GM19239 (cell line): ENCODE measurements at regions not wholly inside any gene's neighbourhood (a gene's known extent, or its start where the extent isn't known, plus 50 kb on each side); places are given as distances from the start of the nearest gene placed in this dataset.
"Not testable (repeated sequence)": the region's sequence is repeated elsewhere in the genome, so short reads cannot be mapped to it uniquely, and the experiment has no call there.

ENCODE experiments used
- DNase-seq: peaks from one replicate; pipeline ENCODE4 v3.0.0; 2011; ENCODE audit warnings: low spot score; ENCODE audit not compliant: insufficient read length
- FAIRE-seq: peaks from 2 replicates; lab custom pipeline; 2011; peaks lifted over from hg19 to GRCh38; lab: Jason Lieb, UNC

DNA sequence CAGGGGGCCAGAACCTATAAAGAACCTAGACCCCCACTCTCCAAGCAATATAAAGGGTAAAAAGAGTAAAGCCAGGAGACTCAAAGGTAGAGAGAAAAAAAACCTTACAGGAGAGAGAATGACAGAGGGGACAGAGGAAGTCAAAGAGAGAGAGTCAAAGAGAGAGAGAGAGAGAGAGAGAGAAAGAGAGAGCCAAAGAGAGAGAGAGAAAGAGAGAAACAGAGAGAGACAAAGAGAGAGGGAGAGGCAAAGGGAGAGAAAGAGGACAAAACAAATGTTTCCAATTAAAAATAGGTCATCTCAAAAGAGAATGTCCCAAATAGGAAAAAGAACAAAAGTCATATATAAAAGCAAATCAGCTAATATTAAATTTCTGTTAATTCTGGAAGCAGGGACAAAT, 251.5 kb downstream of the DPY19L2 start:
- no peak for FAIRE-seq
- DNase-seq, result no peak

DNA sequence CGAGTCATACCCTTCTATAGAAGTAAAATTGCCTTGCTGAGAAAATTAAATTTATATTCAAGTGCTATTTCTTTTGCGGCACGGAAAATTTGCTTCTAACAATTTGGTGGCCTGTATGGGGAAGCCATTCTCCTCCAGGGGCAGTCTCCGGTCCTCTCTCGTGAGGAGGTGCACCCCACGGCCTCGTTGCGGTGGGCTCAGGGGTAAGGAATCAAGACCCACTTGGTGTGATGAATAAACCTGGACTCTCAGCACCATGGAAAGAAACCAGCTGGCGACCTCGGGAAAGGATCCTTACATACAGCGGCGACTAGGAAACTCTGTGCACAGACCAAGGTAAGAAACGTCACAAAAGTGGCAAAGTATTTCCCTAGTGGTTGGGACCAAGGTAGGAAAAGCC, 252.9 kb downstream of the DPY19L2 start:
- FAIRE-seq (no peak), DNase-seq (no peak)

DNA sequence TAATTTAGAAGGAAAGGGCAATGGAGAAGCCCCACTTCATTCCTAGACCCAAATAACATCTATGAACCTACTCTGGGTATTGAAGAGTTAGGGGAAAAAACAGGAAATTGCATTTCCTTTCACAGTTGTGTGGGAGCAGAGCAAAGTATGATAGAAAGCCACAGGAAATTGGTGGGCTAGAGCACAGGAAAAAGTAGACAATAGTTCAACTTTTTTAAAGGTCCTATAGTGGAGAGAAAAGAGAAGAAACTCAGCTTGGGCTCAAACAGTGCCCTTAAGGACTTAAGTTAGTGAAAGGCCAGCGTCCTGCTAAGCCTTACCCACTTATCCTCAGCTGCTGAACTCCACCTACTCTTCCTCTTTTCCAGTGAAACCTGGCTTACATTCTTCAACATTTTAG, 258.1 kb downstream of the DPY19L2 start:
- FAIRE-seq, result no peak

DNA sequence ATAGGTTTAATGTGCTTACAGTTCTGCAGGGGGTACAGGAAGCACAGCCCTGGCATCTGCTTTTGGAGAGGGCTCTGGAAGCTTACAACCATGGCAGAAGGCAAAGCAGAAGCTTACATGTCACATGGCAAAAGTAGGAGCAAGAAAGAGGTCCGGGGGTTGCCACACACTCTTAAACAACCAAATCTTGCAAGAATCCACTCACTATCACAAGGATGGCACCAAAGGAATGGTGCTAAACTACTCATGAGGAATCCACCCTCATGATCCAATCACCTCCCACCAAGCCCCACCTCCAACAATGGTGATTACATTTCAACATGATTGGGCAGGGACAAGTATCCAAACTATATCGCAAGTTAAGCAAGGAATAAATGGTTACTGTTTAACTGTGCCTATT, 255.8 kb upstream of the AVPR1A start:
- DNase-seq (no peak), FAIRE-seq (no peak)

More for the DNA sequence above, 258.1 kb downstream of the DPY19L2 start:
- no peak for DNase-seq

DNA sequence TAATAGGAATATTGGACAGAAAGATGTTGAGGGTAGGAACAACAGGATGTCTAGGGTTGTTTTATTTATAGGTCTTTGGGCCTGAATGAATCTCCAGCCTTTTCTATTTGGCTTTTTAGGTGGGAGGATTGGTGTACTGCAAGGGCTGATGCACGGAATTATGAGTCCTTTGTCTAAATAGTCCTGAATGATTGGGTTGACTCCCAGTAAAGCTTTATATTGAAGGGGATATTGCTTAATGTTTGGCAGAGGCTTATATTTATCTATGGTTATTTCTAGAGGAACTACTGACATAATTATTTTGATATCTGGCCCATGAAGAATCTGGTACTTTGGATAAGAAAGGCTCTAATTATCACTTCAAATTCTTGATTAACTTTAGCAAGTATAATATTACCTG, 253.6 kb upstream of the AVPR1A start:
- DNase-seq (no peak), FAIRE-seq (no peak)

DNA sequence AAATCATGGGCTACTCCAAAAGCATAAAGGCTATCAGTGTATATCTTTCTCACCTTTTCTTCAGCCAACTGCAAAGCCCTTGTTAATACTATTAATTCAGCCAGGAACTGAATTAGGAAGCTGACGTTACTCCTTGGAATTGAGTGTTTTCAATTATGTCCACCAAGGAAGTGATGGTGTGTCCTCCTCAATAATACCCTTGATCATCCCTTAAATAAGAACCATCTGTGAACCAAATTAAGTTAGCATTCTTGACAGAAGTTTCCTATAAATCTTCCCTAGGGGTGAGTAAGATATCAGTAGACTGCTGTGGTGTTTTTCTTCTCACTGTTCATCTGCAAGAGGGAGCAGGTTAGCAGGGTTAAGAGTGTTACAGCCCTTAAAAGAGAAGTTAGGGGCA, 252.3 kb upstream of the AVPR1A start:
- DNase-seq (no peak), FAIRE-seq (no peak)

GRCh38 chr12:63400718-63401117, 249.7 kb upstream of the AVPR1A start:
- DNase-seq (no peak), FAIRE-seq (no peak)

DNA sequence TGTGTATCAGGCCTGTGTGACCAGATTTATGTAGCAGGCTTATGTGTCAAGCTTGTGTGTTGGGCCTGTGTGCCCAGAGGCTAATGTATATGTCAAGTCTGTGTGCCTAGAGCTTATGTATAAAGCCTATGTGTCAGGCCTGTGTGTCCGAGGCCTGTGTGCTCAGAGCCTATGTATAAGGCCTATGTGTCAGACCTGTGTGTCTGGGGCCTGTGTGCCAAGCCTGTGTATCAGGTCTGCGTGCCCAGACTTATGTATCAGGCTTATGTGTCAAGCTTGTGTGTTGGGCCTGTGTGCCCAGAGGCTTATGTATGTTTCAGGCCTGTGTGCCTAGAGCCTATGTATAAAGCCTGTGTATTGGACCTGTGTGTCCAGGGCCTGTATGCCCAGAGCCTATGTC, 249.3 kb upstream of the AVPR1A start:
- DNase-seq (no peak), FAIRE-seq (no peak)

GRCh38 chr12:63397807-63398206, 246.8 kb upstream of the AVPR1A start:
- FAIRE-seq, result no peak
- no peak for DNase-seq

DNA sequence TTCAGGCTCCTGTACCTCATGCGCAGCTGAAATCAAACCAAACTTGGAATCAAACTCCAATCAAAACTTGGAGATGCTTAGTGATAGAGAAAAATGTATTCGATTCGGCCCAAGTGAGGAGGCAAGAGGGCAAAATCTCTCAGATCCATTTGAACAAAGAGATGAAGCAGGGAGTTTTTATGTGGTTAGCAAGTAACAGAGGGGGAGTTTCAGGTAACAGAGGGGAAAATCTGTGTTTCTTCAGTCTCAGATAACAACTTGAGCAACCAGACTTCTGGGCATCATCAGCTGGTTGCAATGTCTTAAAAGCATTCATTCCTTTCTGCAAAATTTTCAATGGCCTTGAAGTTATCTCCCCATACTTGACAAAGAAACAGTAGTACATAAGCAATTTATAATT, 245.1 kb upstream of the AVPR1A start:
- FAIRE-seq (no peak), DNase-seq (no peak)

DNA sequence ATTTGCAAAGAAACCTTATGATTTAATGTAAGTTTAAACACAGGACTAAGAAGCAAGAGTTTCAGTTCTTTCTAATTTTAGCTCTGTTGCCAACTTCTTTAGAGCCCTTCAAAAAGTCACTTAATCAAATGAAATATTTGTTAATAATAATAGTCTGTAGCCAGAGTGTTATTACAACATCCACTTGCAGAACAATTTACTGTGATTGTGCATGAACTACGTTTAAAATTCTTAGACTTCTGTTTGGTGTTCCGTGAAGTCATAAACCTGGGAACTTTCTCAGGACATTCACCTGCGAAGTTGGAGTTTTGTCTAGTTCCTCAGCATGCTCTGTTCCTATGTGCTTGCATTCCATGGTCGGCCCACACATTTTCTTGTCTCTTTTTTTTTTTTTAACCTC, 244.0 kb upstream of the AVPR1A start:
- no peak for FAIRE-seq

GRCh38 chr12:63394349-63394748, 243.3 kb upstream of the AVPR1A start:
- DNase-seq (no peak), FAIRE-seq (no peak)

More for the DNA sequence above, 244.0 kb upstream of the AVPR1A start:
- no peak for DNase-seq

DNA sequence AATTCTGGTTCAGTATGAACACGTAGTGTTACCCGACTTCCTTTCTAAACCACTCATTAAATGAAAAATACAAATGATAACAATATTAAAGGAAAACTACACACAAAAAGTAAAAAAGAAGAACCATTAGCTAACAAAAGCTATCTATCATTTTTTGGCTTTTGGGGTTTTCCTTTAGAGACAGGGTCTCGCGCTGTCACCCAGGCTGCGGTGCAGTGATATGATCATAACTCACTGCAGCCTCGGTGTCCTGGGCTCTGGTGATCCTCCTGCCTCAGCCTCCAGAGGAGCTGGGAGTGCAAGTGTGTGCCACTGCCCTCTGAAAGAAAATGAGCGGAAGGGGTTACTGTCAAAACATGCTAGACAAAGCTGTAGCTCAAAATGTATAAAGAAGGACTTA, 238.2 kb upstream of the AVPR1A start:
- FAIRE-seq (no peak), DNase-seq (no peak)

DNA sequence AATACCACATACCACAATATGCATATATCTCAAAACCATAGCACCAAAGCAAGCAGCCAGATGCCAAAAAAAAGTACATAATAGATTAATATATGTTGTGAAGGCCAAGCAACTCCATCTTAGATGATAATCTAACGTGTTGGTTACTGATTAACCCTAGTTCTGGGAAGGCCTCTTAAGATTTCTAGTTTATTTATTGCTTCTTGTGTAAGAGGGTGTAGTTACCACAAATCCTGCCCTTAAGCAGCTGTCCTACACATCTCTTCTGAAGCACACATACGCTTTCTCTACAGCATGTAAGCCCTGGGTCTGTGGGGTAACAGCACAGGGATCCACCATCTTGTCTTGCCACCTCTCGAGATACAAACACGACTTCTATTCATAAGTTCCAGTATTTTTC, 236.8 kb upstream of the AVPR1A start:
- DNase-seq (no peak), FAIRE-seq (no peak)

GRCh38 chr12:63382930-63383329, 231.9 kb upstream of the AVPR1A start:
- no peak for DNase-seq
- no peak for FAIRE-seq

GRCh38 chr12:63362791-63363190, 211.8 kb upstream of the AVPR1A start:
- FAIRE-seq, result no peak

GRCh38 chr12:63362166-63362565, 211.2 kb upstream of the AVPR1A start:
- DNase-seq, result no peak
- no peak for FAIRE-seq

More at GRCh38 chr12:63362791-63363190, 211.8 kb upstream of the AVPR1A start:
- DNase-seq, result no peak

- no peak for DNase-seq
- FAIRE-seq, result no peak
Observed at GRCh38 chr12:63354969-63355368, 204.0 kb upstream of the AVPR1A start.

- FAIRE-seq (no peak), DNase-seq (no peak)
Observed at GRCh38 chr12:63353559-63353958, 202.6 kb upstream of the AVPR1A start.

DNA sequence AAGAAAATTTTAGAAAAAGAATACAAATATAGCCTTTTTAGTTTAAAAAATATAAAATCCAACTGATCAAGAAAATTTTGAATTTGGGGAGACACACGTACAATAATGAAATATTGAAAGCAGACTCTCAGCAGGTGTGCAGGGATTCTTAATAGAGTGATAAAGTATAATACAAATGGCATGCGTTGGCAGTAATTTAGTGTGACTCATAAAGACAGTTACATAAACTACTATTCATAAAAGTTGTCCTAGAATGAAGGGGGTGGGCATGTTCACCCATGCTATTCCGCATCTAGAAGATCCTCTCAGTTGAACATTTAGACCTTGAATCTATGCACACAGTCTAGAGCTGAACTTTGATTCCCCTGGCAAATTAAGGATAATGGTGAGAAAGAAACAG, 200.4 kb upstream of the AVPR1A start:
- FAIRE-seq (no peak), DNase-seq (no peak)

DNA sequence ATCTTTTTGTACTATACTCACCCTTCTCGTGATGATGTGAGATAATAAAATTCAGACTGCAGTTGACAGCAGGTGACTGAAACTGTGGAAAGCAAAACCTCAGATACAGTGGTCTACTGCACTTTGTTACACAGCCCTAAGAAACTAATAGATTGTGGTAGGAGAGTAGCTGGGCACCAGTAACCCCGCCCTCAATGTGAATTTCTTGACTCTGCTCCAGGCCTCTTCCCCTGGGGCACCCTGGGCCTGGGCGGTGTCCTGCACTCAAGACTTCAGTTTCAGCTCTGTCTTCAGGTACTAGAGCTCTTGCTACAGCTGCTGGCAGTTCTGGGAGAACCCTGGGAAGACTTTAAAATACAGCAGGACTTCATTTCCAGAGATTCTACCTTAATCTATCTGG, 197.6 kb upstream of the AVPR1A start:
- DNase-seq (no peak), FAIRE-seq (no peak)

DNA sequence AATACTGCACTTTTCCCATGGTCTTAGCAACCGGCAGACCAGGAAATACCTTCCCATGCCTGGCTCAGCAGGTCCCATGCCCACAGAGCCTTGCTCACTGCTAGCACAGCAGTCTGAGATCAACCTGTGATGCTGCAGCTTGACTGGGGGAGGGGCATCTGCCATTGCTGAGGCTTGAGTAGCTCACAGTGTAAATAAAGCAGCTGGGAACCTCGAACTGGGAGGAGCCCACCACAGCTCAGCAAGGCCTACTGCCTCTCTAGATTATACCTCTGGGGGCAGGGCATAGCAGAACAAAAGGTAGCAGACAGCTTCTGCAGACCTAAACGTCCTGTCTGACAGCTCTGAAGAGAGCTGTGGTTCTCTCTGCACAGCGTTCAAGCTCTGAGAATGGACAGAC, 186.2 kb upstream of the AVPR1A start:
- DNase-seq, FAIRE-seq: not testable (repeated sequence)

GRCh38 chr12:63326260-63326659, 175.3 kb upstream of the AVPR1A start:
- FAIRE-seq (no peak), DNase-seq (no peak)
